CD4-positive, alpha-beta T cell treated with Interleukin-4 for 1 hour (primary cell): ENCODE measurements at regions not wholly inside any gene's neighbourhood (a gene's known extent, or its start where the extent isn't known, plus 50 kb on each side); places are given as distances from the start of the nearest gene placed in this dataset.
A peak's percentile ranks its signal among the peaks of the same experiment; 100 is the strongest.
"Not testable (repeated sequence)": the region's sequence is repeated elsewhere in the genome, so short reads cannot be mapped to it uniquely, and the experiment has no call there.

Experiments
- DNase-seq, 2 donors: peaks; one replicate each; pipeline ENCODE4 v3.0.0-alpha.2; 2020 to 2022

DNA sequence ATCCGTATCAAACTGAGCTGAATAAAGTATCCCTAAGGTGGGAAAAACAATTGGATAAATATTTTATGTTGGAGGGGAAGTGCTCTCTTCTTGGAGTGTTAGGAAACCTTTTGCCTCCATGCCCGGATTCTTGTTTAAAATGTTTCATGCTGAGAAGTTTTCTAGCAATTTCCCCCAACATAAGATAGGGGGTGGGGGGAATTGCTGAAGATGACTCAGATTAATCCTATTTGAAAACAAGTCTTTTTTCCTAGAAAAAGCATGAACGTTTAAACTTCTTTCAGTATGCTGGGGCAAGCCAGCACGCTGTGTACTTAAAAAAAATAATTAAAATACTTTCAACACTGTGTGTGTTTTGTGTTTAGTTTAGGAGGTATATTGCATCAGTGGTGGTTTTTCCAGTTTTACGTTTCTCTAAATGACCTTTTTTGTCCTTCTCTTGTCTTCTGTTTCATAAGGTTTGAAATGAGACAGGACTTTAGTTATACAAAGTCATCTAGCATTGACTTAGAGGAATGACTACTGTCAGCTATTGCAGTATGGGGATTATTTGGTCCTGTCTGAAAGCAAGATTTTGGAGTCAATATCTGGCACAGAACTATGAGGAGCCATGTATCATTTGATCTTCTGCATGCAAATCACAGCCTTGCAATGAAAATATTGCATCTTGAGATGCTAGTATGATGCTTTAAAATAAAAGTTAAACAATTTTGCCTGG lies 295.9 kb downstream of the GATA3 start:
- DNase-seq, result no peak

DNA sequence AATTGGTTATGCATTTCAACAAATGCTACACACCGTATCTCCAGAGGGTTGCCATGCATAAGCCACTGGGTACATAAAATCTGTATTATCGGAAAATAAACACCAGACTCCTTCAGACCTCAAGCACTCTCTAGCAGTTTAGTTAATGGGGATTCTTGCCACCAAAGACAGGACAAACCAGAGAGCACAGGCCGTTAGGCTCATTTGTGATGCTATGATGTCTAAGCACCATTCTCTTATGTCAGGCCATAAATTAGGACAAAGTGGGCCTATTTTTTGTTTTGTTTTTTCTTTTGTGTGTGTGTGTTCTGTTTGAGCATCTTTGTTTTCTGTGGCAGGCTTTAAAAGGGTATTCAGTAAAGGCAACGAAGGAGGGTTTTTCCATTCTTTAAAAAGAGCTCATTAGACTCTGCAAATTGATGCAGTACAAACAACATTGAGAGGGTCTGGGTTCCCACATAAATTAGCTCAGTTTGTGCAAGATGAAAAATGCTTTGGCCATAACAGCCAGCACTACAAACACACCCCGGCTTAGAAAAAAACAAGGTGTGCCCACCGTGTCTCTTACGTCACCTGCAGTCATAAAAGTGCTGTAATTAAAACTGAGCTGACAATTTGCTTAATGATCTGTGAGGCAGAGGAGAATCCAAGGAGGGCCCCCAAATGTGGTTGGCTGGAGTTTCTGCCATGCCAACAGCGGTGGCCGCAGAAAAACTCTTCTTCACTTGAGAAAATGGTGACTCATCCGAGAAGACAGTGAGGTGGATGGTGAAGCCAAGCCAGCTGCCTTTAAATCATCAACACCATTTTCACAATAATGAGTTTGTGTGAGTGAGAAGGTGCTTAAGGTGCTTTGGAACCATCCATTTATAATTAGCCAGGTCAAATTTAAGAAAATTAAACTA lies 297.9 kb downstream of the GATA3 start:
- DNase-seq, result no peak

DNA sequence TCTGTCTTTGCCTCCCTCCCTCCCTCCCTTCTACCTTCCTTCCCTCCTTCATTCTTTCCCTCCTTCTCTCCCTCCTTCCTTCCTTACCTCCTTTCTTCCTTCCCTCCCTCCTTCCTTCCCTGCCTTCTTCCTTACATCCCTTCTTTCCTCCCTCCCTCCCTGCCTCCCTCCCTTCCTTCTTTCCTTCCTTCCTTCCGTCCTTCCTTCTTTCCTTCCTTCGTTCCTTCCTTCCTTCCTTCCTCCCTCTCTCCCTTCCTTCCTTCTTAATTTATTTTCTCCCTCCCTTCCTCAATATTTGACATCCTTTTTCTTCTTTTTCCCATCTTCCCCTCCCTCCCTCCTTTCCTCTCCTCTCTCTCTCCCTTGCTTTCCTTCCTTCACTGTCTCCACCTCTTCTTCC lies 301.8 kb downstream of the GATA3 start:
- no peak for DNase-seq

DNA sequence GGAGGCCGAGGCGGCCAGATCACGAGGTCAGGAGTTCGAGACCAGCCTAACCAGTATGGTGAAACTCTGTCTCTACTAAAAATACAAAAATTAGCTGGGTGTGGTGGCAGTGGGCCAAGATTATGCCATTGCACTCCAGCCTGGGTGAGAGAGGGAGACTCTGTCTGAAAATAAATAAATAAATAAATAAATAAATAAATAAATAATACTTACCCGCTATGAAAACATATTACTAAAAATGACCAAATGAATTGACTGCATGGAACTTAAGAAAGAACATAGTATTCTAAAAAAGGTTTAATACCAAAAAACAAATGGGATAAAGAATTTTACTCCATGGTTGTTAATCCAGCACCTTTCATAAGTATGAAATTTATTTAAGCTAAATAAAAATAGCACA lies 305.0 kb downstream of the GATA3 start:
- no peak for DNase-seq

DNA sequence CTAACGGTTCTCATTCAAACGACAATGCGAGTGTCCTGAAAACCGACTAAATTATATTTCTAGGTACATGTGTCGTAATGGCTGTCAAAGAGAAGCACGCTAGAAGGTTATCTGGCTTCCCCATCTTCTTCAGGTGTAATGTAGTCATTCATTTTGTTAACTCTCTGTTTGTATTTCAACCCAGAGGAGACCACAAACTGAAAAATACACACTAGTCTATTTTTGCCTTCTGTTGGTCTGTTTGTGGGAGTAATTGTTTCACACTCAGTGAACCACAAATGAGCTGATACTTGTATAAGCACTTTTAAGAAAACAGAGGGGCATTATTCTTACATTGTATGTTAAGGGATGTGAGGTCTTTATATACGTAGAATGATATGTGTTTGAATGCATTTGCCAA lies 305.9 kb downstream of the GATA3 start:
- peak in 1 of 2 donors; percentile 43 for DNase-seq

DNA sequence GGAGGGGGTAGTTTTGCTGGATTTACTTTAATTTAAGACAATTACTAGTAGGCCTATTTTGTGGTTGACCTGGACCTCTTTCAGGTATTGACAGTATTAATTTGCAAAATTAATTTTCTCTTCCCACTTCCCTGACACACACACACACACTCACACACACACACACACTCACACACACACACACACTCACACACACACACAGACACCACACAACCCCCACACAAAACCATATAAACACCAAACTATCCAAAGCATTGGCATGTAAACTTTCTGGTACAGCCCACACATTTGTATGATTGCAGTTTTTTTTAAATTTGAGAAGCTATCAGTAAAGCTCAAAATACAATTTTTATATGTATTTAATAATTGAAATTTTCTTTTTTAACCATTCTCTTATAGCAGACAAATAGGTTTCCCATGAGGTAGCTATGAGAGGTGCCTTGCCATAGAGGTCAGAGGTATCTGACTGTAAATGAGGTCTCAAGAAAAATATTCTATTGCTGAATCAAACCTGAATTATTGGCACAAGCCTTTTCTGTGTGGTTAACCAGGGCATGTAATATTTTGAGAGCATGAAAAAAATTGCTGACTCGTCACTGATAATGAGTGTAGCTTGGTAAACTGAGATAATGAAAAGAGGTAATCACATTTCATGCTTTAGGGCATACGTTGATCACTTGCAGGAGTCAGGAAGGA lies 306.5 kb downstream of the GATA3 start:
- no peak for DNase-seq

DNA sequence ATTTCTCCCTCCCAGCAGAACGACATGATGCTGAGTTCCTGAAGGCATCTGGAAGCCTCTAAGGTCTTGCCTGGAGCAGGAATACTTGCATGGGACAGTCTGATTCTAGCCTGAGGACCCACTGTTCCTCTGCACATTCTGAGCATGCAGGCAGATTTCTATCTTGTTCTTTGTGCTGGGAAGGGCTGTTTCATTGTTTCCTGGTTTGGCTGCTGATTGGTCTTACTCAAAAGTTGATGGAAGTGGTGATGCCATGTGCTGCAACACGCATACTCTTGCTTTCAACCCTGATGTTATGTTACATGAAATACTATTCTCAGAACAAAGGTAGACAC lies 307.0 kb downstream of the GATA3 start:
- DNase-seq, result no peak

DNA sequence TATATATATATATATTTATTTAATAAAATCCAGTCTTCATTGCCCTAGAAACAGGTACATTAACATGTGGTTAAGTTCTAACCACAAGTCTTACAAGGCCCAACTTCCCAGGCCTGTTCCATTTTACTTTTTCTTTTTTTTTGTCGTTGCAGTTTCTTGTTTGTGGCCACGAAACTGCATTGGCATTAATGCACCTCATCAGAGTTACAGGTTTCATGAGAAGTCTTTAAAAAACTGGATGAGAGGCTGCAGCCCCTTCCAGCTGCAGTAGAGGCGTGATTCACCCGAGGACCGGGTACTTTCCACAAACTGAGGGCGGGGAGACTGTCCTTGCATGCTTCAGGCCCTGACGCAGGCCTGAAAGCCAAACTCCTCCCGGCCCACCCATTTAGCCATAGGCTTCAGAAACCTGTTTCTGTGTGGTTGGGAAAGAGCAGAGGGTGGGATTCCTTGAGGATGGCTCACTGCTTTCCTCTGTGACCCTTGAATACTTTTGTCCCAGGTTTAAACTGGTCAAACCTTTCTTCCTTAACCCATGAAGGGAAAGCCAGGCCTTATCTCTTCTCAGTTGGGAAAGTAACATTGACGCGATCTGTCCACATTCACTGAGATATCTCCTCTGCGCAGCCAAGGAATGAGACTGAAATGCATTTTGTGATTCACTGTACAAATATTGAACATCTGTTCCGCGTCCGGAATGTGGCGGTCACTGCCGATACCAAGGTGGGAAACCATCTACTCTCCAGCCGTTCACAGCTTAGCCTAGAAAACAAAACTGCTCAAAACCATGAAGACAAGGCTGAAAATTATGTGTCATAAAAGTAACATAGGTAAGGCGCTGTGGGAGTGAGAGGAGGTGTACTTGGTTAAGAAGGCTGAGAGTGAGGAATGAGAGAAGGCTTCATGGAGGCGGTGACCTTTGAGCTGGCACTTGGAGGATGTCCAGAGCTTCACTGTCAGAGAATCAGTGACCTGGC lies 311.7 kb downstream of the GATA3 start:
- DNase-seq, result peak; percentile 54 to 81

DNA sequence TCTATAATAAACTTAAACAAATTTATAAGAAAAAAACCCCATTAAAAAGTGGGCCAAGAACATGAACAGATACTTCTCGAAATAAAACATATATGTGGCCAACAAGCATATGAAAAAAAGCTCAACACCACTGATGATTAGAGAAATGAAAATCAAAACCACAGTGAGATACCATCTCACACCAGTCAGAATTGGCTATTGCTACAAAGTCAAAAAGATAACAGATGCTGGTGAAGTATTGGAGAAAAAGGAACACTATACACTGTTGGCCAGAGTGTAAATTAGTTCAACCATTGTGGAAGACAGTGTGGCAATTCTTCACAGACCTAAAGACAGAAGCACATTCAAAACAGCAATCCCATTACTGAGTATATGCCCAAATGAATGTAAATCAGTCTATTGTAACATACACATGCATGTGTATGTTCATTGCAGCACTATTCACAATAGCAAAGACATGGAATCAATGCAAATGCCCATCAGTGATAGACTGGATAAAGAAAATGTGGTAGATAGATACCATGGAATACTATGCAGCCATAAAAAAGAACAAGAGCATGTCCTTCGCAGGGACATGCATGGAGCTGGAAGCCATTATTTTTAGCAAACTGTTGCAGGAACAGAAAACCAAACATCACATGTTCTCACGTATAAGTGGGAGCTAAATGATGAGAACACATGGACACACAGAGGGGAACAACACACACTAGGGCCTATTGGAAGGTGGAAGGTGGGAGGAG lies 313.4 kb downstream of the GATA3 start:
- not testable (repeated sequence) for DNase-seq

DNA sequence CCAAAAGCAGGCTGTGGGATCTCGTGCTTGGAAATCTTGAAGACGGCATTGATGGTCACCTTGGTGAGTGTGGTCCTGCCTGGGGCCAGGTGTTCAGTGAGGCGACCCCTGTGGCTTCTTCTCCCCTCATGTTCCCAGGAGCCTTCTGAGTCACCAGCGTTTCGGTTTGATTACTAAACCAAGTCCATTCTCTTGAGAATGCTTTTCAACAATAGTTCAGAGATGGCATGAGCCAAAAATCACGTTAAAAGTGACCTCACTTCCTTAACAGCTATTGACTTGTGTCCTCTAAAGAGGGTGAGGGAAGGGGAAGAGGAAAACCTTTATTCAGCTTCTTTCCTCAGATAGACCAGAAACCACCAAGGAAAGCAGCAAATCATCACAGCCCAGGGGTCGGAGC lies 315.2 kb downstream of the GATA3 start:
- no peak for DNase-seq

DNA sequence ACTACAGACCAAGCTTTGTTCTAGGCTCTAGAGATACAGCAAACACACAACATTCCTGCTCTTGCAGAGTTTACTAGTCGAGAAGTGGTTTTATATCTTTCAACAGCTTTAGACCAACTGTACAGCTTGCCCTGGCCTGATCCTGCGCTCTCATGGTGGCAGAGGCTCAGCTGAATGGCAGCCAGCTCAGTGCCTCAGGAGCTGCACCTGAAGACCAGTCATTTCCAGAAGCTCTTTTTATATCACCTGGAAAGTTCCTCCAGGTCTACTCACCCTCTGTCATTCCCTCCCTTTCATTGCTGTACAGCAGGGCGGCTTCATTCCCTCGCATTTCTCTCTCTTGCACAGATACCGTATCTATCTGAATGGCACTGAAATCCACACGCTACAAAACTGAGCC lies 319.8 kb downstream of the GATA3 start:
- no peak for DNase-seq

DNA sequence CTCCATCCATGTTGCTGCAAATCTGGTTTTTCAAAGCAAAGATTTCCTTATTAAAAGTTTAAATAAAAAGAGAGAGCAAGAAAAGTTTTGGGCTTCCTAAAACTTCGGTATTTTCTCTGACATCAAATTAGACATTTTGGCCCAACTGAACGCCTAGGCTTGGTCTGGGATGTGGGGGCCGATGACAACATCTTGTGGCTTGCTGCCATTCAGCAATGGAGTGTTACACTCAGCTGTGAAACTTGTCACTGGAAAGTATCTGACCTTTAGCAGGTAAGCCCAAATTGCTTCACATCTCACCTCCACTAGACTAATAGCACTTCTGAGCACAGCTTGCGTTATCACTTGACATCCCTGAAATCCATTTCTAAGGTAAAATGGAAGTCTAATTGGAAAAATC lies 320.6 kb downstream of the GATA3 start:
- no peak for DNase-seq

DNA sequence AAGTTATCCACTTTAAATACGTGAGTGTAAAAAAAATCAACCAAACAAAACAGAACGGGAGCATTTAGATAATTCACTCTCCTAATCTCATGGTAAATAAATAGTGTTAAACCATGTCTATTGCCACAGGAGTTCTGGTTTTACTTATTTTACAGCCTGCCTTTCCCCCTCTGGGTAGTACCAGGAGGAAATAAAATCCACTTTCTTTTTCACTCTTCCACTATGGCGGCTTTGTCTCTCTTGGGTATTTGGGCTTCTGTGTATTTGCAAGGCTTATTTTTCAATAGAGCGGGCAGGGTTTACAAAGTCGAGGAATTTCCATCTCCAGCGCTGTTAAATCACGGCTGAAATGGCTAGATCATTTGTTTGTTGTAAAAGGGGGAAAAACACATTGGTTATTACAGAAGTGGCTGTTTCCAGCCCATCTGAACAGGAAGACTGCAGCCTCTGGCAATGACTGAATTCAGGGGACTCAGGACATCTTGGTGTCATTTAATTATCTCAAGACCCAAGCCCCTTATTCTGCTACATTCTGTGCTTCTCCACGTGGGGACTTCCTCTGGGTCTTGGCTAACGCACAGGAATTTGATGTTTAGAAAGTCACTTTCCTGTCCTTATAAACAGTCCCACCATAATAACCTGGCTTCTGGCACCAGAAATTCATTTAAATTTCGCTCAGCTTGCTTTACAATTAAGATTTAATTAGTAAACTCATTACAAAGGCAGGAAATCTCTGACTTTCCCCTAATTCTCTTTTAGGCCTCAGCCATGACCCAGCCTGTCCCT lies 323.9 kb downstream of the GATA3 start:
- no peak for DNase-seq

DNA sequence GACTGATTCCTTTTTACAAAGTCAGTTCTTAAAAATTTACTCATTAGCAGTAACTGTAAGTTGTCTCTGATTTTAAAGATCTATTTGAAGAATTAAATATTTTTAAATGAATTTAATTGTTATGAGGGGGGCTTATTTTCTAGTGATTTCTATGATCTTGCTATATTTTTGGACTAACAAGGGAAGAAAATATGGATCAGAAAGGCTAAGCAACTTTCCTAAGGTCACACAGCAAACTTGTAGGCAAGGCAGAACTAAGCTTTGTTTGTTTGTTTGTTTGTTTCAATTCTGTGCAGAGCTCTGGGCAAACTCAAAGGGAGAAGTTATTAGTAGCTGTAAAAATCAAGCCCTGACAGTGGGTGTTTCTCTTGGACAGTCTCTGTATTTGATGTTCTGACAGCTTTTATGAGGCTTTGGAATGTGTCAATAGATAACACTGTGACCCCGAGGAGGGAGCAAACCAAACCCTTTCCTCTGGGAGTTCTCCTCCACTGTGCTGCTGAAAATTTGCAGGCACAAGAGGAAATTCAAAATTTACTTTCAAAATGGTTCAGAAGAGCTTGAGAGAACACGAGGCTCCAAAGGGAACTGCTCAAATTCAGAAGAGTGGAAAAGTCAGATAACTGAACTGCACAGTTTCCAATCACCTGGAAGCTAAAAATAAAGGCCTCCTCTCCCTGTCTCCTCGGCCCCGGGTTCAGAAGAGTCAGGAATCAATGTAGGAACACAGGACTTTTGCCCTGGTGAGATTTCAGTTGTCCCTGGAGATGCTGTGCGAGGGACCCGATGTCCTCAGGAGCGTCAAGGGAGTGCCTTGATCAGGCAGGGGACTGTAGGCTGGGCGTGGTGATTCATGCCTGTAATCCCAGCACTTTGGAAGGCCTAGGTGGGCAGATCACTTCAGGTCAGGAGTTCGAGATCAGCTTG lies 325.7 kb downstream of the GATA3 start:
- no peak for DNase-seq

DNA sequence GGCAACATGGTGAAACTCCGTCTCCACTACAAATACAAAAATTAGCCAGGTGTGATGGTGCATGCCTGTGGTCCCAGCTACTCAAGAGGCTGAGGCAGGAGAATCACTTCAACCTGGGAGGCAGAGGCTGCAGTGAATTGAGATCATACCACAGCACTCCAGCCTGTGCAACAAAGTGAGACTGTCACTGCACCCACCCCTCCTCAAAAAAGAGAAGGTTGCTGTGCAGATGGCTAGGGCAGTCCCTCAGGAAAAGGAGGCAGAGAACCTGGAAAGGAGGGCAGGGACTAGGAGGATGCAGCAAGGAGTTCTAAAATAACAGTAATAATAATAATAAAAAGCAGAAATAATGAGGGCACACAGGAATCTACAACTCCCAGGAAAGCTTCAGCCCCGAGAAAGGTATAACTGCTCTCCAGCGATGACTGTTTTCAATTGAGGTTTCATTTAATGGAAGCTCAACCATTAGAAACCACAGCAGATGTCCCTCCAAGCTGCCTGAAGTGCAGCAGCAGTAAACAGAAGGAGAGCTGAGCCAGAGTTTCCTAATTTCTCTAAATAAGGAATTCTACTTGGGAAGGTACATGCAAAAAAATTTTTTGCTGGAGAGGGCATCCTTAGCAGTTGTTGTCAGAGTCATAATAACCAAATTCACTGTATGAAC lies 326.5 kb downstream of the GATA3 start:
- no peak for DNase-seq

DNA sequence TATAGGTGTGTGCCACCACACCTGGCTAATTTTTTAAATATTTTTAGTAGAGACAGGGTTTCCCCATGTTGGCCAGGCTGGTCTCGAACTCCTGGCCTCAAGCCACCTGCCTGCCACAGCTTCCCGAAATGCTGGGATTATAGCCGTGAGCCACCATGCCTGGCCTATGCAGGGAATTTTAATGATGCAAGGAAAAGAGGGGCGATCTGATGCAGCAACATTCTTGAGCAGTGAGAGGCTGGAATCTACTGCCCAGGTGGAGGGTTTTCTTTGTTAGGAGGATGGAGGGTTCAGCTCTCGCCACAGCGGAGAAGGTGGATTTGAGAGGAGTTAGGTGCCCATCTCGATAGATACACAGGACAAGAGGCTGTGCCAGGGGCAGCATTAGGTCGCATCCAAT lies 332.3 kb downstream of the GATA3 start:
- no peak for DNase-seq

DNA sequence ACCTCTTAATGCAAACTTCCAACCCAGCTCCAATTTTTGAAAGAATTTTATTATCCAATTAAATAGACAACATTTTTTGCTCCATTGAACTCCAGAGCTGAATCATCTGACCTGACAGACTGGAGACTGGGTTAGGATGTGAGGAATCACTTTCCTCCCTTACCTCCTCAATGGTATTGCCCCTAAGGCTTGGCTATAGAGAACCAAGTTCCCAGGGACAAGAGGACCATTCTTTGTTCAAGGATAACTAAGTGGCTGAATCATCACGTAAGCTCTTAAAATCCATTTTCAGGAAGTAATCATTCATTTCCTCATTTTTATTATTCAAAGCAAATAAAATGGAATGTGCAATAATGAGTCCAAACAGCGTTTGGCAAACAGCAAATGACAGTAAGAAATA lies 335.1 kb downstream of the GATA3 start:
- no peak for DNase-seq

DNA sequence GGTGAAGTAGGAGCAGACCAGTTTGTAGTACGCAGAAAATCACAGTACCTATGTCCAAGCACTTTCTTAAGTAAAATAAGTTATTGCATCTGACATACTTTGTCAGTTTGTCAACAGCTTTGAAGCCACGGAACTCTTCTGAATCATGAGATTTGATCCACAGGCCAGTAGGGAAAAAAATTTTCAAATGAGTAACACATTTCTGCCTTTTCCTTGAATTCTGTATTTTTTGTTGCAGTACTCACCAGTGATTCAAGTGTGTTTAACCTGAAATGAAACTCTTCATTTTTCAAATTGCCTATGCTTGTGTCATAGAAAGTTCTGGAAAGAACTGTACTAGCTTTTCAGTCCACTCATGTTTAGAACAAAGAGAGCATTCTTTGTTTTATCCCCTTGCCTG lies 337.7 kb downstream of the GATA3 start:
- DNase-seq, result no peak

DNA sequence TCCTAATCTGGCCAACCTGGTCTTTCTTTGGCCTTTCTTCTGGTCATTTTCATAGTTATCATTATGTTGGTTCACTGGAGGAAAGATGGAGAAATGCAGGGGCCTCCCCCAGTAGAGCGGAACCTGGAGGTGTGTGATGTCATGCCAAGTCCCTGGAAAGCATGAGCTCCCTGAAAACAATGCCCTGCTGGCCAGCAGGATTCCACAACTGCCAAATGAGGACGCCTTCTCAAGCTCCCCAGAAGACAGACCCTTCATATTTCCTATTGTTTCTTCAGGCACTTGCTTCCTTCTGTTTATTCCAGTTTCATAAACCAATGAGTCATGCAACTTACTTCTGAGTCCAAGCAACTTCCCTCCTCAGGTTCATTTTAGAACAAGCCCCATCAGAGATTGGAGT lies 339.0 kb downstream of the GATA3 start:
- no peak for DNase-seq
